K562 (cell line): ENCODE measurements at regions not wholly inside any gene's neighbourhood (a gene's known extent, or its start where the extent isn't known, plus 50 kb on each side); places are given as distances from the start of the nearest gene placed in this dataset.

ENCODE experiments used
- ATAC-seq: fragments of 200-7000 bp; cut with Tn5 transposase; 3 replicates; pipeline ENCODE4 v1.9.1; 2020; ENCODE audit warnings: moderate library complexity
- BruUV-seq: library from RNA; stranded (reverse); fragments of 400-500 nt; replicated peaks from 2 replicates; lab custom pipeline; 2021; lab: Mats Ljungman, UMichigan
- CTCF ChIA-PET: fragments of 300-600 bp; formaldehyde crosslinking; extraction: SDS; loops from one replicate; lab custom pipeline; 2021; ENCODE audit warnings: low intra/inter-chr PET ratio; lab: Yijun Ruan, JAX
- POLR2A ChIA-PET: fragments of 300-600, 350-650 bp; sonication (Branson Sonifier 250); formaldehyde crosslinking; extraction: SDS; loops from one replicate; lab custom pipeline; 2021; ENCODE audit warnings: antibody characterized with exemption, inconsistent platforms; lab: Yijun Ruan, JAX
- DNase-seq, 4 experiments: peaks; one replicate each; pipeline versions ENCODE4 v3.0.0 to v3.0.0-alpha.2; 2011 to 2018; ENCODE audit warnings: low spot score in 3 of 4, mixed read lengths in 3 of 4; ENCODE audit errors: extremely low read depth in 1 of 4
- FAIRE-seq: peaks from 2 replicates; lab custom pipeline; 2011; peaks lifted over from hg19 to GRCh38; lab: Jason Lieb, UNC
- H2AFZ ChIP-seq: 2 replicates; pipeline ENCODE4 v1.6.0; 2011; ENCODE audit warnings: low read depth, low read length, control low read depth, inconsistent platforms
- H3K27ac ChIP-seq: fragments of 200-600 bp; 3 replicates; pipeline ENCODE4 v1.8.0; 2011; ENCODE audit warnings: low read depth, mild to moderate bottlenecking, control low read depth, inconsistent platforms, low read length, moderate library complexity, mixed read lengths; ENCODE audit errors: extremely low read depth
- H3K27me3 ChIP-seq, 2 experiments: fragments of 300-600 bp in 1 of 2; 2 replicates in 1 of 2; 3 replicates in 1 of 2; pipeline versions ENCODE4 v1.6.0 to v1.8.0; 2011; ENCODE audit warnings: inconsistent platforms in 2 of 2, low read length in 2 of 2, mild to moderate bottlenecking in 1 of 2, mixed read lengths in 1 of 2, moderate library complexity in 1 of 2; ENCODE audit not compliant: control insufficient read depth in 2 of 2, insufficient read depth in 2 of 2
- H3K36me3 ChIP-seq: fragments of 300-600 bp; 3 replicates; pipeline ENCODE4 v1.8.0; 2011; ENCODE audit warnings: mild to moderate bottlenecking, low read length, inconsistent platforms; ENCODE audit not compliant: control insufficient read depth, insufficient read depth
- H3K4me1 ChIP-seq, 2 experiments: fragments of 200-600 bp in 1 of 2; replicated peaks in 1 of 2; 2 replicates in 1 of 2; 3 replicates in 1 of 2; pipeline versions ENCODE4 v1.5.1 to v1.8.0; 2011; ENCODE audit warnings: inconsistent platforms in 2 of 2, low read length in 2 of 2, mild to moderate bottlenecking in 1 of 2, mixed read lengths in 1 of 2, moderate library complexity in 1 of 2; ENCODE audit not compliant: control insufficient read depth in 2 of 2, insufficient read depth in 2 of 2
- H3K4me2 ChIP-seq: 2 replicates; pipeline ENCODE4 v1.6.1; 2011; ENCODE audit warnings: low read length, control low read depth, inconsistent platforms, mixed read lengths; ENCODE audit not compliant: insufficient read depth
- H3K4me3 ChIP-seq: fragments of 200-600 bp; sonication (generic), shearing (Covaris generic); 2 replicates; pipeline ENCODE4 v1.5.1; 2016; ENCODE audit warnings: control low read depth, inconsistent platforms
- H3K79me2 ChIP-seq: fragments of 200-600 bp; 3 replicates; pipeline ENCODE4 v1.8.0; 2011; ENCODE audit warnings: low read length, inconsistent platforms; ENCODE audit not compliant: control insufficient read depth, insufficient read depth
- H3K9ac ChIP-seq, 2 experiments: 2 replicates each; pipeline versions ENCODE4 v1.6.0 to v1.6.1; 2011; ENCODE audit warnings: low read depth in 2 of 2, low read length in 2 of 2, control low read depth in 1 of 2, inconsistent platforms in 1 of 2, mild to moderate bottlenecking in 1 of 2, mixed read lengths in 1 of 2; ENCODE audit not compliant: insufficient read depth in 1 of 2
- H3K9me1 ChIP-seq: one replicate; pipeline ENCODE4 v1.6.0; 2011; ENCODE audit warnings: inconsistent platforms, mild to moderate bottlenecking, low read length, moderate library complexity; ENCODE audit not compliant: control insufficient read depth, insufficient read depth
- H3K9me3 ChIP-seq: replicated peaks from 2 replicates; pipeline ENCODE4 v1.5.1; 2011; ENCODE audit warnings: low read depth, low read length, inconsistent platforms; ENCODE audit not compliant: control insufficient read depth, insufficient read depth
- H4K20me1 ChIP-seq: replicated peaks from 2 replicates; pipeline ENCODE4 v1.6.1; 2011; ENCODE audit warnings: low read length, inconsistent platforms, mixed read lengths; ENCODE audit not compliant: control insufficient read depth, insufficient read depth
- MCM5 ChIP-seq: fragments of 450-650 bp; IDR thresholded peaks from 2 replicates; pipeline ENCODE4 v1.6.1; 2016; ENCODE audit warnings: low read depth
- RCOR1 ChIP-seq, 2 experiments: IDR thresholded peaks; 2 replicates each; pipeline ENCODE4 v1.6.1; 2012; ENCODE audit warnings: low read depth in 2 of 2, low read length in 2 of 2, borderline replicate concordance in 1 of 2, improper control_type of control experiment in 1 of 2
- SRSF3 ChIP-seq: fragments of 200-400 bp; formaldehyde crosslinking; IDR thresholded peaks from 2 replicates; pipeline ENCODE4 v1.6.1; 2016; ENCODE audit warnings: mild to moderate bottlenecking, low read length, moderate library complexity; ENCODE audit not compliant: insufficient read depth
- ZNF551 ChIP-seq: fragments of 250-450 bp; sonication (Bioruptor Pico); IDR thresholded peaks from 2 replicates; pipeline ENCODE4 v1.5.0; 2021; ENCODE audit warnings: mild to moderate bottlenecking, moderate library complexity
- ZNF778 ChIP-seq: fragments of 450-650 bp; formaldehyde crosslinking; IDR thresholded peaks from 2 replicates; pipeline ENCODE4 v1.4.0; 2020; ENCODE audit warnings: mild to moderate bottlenecking, moderate library complexity
- WGBS: fragments of 100-300 bp; shearing (Covaris generic); methylation state at CpG from one replicate; pipeline ENCODE4 v1.1.6; 2016; ENCODE audit warnings: low coverage, mixed read lengths; ENCODE audit not compliant: insufficient coverage; ENCODE audit errors: missing lambda C conversion rate; 5-methylcytosine and 5-hydroxymethylcytosine counted together
- in situ Hi-C: fragments of 300-500 bp; cut with MboI; formaldehyde crosslinking; loops from 4 replicates; pipeline ENCODE4 v1.15.0; 2018; ENCODE audit warnings: inconsistent platforms, mixed read lengths
- intact Hi-C: fragments of 100-400 bp; cut with micrococcal nuclease; formaldehyde crosslinking; loops from 2 replicates; pipeline ENCODE4 v1.14.2; 2022
- TF ChIP-seq, protein P1 (sequence below), 2 experiments: IDR thresholded peaks; 2 replicates each; pipeline ENCODE4 v1.6.1; 2012; ENCODE audit warnings: improper control_type of control experiment in 2 of 2, low read depth in 2 of 2, low read length in 2 of 2, borderline replicate concordance in 1 of 2
- TF ChIP-seq, protein P2 (sequence below): sonication (generic); formaldehyde crosslinking; IDR thresholded peaks from 2 replicates; pipeline ENCODE4 v1.8.0; 2023; ENCODE audit warnings: missing genetic modification reagents, mild to moderate bottlenecking, borderline replicate concordance
- TF ChIP-seq, protein P3 (sequence below): IDR thresholded peaks from 2 replicates; pipeline ENCODE4 v1.6.1; 2011; ENCODE audit warnings: borderline replicate concordance, low read depth, mild to moderate bottlenecking, moderate library complexity, low read length; ENCODE audit not compliant: insufficient read depth, poor library complexity, severe bottlenecking
- TF ChIP-seq, protein P4 (sequence below): fragments of 250-450 bp; sonication (Bioruptor Pico); IDR thresholded peaks from 2 replicates; pipeline ENCODE4 v1.5.0; 2020; ENCODE audit warnings: mild to moderate bottlenecking
- TF ChIP-seq, protein P5 (sequence below): sonication (generic); formaldehyde crosslinking; IDR thresholded peaks from 2 replicates; pipeline ENCODE4 v1.9.0; 2022; ENCODE audit warnings: mild to moderate bottlenecking, missing genetic modification reagents

DNA sequence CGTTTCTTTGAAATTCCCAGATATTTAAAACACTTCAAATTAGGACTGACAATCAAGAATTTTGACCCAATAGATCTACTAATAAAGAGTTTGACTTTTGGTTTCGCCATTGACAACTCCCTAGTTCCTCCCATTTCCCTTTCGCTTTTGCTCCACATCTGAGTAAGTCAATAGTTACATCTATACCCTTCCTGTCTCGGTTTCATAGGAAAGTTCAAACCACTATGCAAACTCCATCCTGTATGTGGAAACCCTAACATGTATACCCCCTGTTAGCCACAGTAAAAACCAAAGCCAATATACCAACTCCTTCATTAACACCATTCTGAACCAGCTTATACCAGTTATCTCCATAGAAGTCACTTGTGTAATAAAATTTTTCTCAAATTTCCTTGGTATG, 311.1 kb downstream of the MMUT start:
- BruUV-seq, result no TSS peak
- H3K9me1 ChIP-seq, result no peaks in the 10 kb centered on the region
- WGBS, result 0% methylated on average over 4 of the region's 4 CpGs
- no peaks in the 10 kb centered on the region; the same call in 1 of the 2 replicates for H3K9me3 ChIP-seq
- FAIRE-seq (no peak), DNase-seq (no peak), ATAC-seq (no peak)
- H3K9ac ChIP-seq, result no peak overlapping the region
- POLR2A ChIA-PET, result no interaction called here
- intact Hi-C loops (no loop called here), in situ Hi-C loops (no loop called here)
- no peak overlapping the region for H3K27ac ChIP-seq
- CTCF ChIA-PET, result no interaction called here
- no peaks in the 10 kb centered on the region for H3K36me3 ChIP-seq
- H2AFZ ChIP-seq, result no peak overlapping the region
- no peak overlapping the region for H3K4me2 ChIP-seq
- no peaks in the 10 kb centered on the region for H4K20me1 ChIP-seq
- H3K79me2 ChIP-seq, result no peaks in the 10 kb centered on the region
- no peak overlapping the region for H3K4me3 ChIP-seq
- H3K4me1 ChIP-seq, result no peaks in the 10 kb centered on the region
- no peaks in the 10 kb centered on the region for H3K27me3 ChIP-seq
- TF ChIP-seq, protein P1, sequence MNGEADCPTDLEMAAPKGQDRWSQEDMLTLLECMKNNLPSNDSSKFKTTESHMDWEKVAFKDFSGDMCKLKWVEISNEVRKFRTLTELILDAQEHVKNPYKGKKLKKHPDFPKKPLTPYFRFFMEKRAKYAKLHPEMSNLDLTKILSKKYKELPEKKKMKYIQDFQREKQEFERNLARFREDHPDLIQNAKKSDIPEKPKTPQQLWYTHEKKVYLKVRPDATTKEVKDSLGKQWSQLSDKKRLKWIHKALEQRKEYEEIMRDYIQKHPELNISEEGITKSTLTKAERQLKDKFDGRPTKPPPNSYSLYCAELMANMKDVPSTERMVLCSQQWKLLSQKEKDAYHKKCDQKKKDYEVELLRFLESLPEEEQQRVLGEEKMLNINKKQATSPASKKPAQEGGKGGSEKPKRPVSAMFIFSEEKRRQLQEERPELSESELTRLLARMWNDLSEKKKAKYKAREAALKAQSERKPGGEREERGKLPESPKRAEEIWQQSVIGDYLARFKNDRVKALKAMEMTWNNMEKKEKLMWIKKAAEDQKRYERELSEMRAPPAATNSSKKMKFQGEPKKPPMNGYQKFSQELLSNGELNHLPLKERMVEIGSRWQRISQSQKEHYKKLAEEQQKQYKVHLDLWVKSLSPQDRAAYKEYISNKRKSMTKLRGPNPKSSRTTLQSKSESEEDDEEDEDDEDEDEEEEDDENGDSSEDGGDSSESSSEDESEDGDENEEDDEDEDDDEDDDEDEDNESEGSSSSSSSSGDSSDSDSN (IDR thresholded peaks at IDR 0.05; ENCODE audit: borderline replicate concordance in 1 of 2, low read depth in 2 of 2, low read length in 2 of 2), result no peak
- TF ChIP-seq, protein P2, sequence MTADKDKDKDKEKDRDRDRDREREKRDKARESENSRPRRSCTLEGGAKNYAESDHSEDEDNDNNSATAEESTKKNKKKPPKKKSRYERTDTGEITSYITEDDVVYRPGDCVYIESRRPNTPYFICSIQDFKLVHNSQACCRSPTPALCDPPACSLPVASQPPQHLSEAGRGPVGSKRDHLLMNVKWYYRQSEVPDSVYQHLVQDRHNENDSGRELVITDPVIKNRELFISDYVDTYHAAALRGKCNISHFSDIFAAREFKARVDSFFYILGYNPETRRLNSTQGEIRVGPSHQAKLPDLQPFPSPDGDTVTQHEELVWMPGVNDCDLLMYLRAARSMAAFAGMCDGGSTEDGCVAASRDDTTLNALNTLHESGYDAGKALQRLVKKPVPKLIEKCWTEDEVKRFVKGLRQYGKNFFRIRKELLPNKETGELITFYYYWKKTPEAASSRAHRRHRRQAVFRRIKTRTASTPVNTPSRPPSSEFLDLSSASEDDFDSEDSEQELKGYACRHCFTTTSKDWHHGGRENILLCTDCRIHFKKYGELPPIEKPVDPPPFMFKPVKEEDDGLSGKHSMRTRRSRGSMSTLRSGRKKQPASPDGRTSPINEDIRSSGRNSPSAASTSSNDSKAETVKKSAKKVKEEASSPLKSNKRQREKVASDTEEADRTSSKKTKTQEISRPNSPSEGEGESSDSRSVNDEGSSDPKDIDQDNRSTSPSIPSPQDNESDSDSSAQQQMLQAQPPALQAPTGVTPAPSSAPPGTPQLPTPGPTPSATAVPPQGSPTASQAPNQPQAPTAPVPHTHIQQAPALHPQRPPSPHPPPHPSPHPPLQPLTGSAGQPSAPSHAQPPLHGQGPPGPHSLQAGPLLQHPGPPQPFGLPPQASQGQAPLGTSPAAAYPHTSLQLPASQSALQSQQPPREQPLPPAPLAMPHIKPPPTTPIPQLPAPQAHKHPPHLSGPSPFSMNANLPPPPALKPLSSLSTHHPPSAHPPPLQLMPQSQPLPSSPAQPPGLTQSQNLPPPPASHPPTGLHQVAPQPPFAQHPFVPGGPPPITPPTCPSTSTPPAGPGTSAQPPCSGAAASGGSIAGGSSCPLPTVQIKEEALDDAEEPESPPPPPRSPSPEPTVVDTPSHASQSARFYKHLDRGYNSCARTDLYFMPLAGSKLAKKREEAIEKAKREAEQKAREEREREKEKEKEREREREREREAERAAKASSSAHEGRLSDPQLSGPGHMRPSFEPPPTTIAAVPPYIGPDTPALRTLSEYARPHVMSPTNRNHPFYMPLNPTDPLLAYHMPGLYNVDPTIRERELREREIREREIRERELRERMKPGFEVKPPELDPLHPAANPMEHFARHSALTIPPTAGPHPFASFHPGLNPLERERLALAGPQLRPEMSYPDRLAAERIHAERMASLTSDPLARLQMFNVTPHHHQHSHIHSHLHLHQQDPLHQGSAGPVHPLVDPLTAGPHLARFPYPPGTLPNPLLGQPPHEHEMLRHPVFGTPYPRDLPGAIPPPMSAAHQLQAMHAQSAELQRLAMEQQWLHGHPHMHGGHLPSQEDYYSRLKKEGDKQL (CRISPR knock-in tag), result no peak
- TF ChIP-seq, protein P3, sequence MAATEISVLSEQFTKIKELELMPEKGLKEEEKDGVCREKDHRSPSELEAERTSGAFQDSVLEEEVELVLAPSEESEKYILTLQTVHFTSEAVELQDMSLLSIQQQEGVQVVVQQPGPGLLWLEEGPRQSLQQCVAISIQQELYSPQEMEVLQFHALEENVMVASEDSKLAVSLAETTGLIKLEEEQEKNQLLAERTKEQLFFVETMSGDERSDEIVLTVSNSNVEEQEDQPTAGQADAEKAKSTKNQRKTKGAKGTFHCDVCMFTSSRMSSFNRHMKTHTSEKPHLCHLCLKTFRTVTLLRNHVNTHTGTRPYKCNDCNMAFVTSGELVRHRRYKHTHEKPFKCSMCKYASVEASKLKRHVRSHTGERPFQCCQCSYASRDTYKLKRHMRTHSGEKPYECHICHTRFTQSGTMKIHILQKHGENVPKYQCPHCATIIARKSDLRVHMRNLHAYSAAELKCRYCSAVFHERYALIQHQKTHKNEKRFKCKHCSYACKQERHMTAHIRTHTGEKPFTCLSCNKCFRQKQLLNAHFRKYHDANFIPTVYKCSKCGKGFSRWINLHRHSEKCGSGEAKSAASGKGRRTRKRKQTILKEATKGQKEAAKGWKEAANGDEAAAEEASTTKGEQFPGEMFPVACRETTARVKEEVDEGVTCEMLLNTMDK, result no peak
- TF ChIP-seq MCM5 (no peak), ZNF551 (CRISPR knock-in tag) (no peak), ZNF778 (CRISPR knock-in tag) (no peak), SRSF3 (no peak), RCOR1 (IDR thresholded peaks at IDR 0.05; ENCODE audit: borderline replicate concordance in 1 of 2, low read depth in 2 of 2, low read length in 2 of 2) (no peak)
- TF ChIP-seq, protein P4, sequence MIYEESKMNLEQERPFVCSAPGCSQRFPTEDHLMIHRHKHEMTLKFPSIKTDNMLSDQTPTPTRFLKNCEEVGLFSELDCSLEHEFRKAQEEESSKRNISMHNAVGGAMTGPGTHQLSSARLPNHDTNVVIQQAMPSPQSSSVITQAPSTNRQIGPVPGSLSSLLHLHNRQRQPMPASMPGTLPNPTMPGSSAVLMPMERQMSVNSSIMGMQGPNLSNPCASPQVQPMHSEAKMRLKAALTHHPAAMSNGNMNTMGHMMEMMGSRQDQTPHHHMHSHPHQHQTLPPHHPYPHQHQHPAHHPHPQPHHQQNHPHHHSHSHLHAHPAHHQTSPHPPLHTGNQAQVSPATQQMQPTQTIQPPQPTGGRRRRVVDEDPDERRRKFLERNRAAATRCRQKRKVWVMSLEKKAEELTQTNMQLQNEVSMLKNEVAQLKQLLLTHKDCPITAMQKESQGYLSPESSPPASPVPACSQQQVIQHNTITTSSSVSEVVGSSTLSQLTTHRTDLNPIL (CRISPR knock-in tag), result no peak
- TF ChIP-seq, protein P5, sequence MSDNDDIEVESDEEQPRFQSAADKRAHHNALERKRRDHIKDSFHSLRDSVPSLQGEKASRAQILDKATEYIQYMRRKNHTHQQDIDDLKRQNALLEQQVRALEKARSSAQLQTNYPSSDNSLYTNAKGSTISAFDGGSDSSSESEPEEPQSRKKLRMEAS (CRISPR knock-in tag), result no peak
